ENCODE measurements at regions not wholly inside any gene's neighbourhood (a gene's known extent, or its start where the extent isn't known, plus 50 kb on each side); places are given as distances from the start of the nearest gene placed in this dataset.

GRCh38 chr16:11401161-11402050, 56.1 kb downstream of the RMI2 start:
- no peak for DNase-seq (ENCODE audit: low spot score)

GRCh38 chr16:11402051-11402744, 56.9 kb downstream of the RMI2 start:
- no peaks in the 10 kb centered on the region for H3K4me1 ChIP-seq
- no peak for TF ChIP-seq CTCF (IDR thresholded peaks at IDR 0.05)
- no peaks in the 10 kb centered on the region for H3K36me3 ChIP-seq
- no peak overlapping the region for H3K4me3 ChIP-seq
- DNase-seq (ENCODE audit: low spot score), result no peak
- H3K9me3 ChIP-seq, result no peaks in the 10 kb centered on the region
- H3K27ac ChIP-seq, result peak overlapping the region in 1 of 2 donors; percentile 26
- no peaks in the 10 kb centered on the region for H3K27me3 ChIP-seq

More at GRCh38 chr16:11401161-11402050, 56.1 kb downstream of the RMI2 start:
- Histone ChIP-seq H3K4me3 (no peak overlapping the region), H3K27ac (peak overlapping the region in 1 of 2 donors; percentile 26), H3K27me3 (no peaks in the 10 kb centered on the region), H3K36me3 (no peaks in the 10 kb centered on the region), H3K9me3 (no peaks in the 10 kb centered on the region), H3K4me1 (peaks cover 0 to 3% of the 10 kb centered on the region in 2 donors)
- no peak for TF ChIP-seq CTCF (IDR thresholded peaks at IDR 0.05)

GRCh38 chr16:11402745-11403533, 57.7 kb downstream of the RMI2 start:
- no peak for DNase-seq (ENCODE audit: low spot score)
- TF ChIP-seq CTCF (IDR thresholded peaks at IDR 0.05), result no peak
- no peaks in the 10 kb centered on the region for H3K36me3 ChIP-seq
- no peaks in the 10 kb centered on the region for H3K27me3 ChIP-seq
- H3K4me3 ChIP-seq, result no peak overlapping the region
- no peaks in the 10 kb centered on the region for H3K9me3 ChIP-seq
- no peak overlapping the region for H3K27ac ChIP-seq
- no peaks in the 10 kb centered on the region for H3K4me1 ChIP-seq

GRCh38 chr16:11403534-11403795, 58.2 kb downstream of the RMI2 start:
- H3K9me3 ChIP-seq, result no peaks in the 10 kb centered on the region
- no peaks in the 10 kb centered on the region for H3K4me1 ChIP-seq
- TF ChIP-seq CTCF (IDR thresholded peaks at IDR 0.05), result no peak
- H3K27ac ChIP-seq, result no peak overlapping the region
- no peaks in the 10 kb centered on the region for H3K27me3 ChIP-seq
- H3K4me3 ChIP-seq, result no peak overlapping the region
- H3K36me3 ChIP-seq, result no peaks in the 10 kb centered on the region
- DNase-seq (ENCODE audit: low spot score), result no peak

- Histone ChIP-seq H3K36me3 (no peaks in the 10 kb centered on the region), H3K27ac (no peak overlapping the region), H3K4me3 (no peak overlapping the region), H3K4me1 (no peaks in the 10 kb centered on the region), H3K9me3 (no peaks in the 10 kb centered on the region), H3K27me3 (no peaks in the 10 kb centered on the region)
- no peak for TF ChIP-seq CTCF (IDR thresholded peaks at IDR 0.05)
- DNase-seq (ENCODE audit: low spot score), result no peak
These were observed 58.7 kb downstream of the RMI2 start for GRCh38 chr16:11403920-11404319.

All from right atrium auricular region (tissue), 2 donors.